ENCODE measurements at regions not wholly inside any gene's neighbourhood (a gene's known extent, or its start where the extent isn't known, plus 50 kb on each side); places are given as distances from the start of the nearest gene placed in this dataset.

GRCh38 chr3:5613599-5613998, 426.1 kb downstream of the EDEM1 start:
- Histone ChIP-seq H2AFZ (ENCODE audit: low read depth, low read length, severe bottlenecking) (no peak overlapping the region), H3K9ac (ENCODE audit: low read length) (no peak overlapping the region)
- TF ChIP-seq EZH2phosphoT487 (conservative IDR thresholded peaks at IDR 0.05; ENCODE audit: low read length), result no peak
- no peak for TF ChIP-seq CTCF (IDR thresholded peaks at IDR 0.05; ENCODE audit: insufficient read depth, low read length, poor library complexity, severe bottlenecking)

GRCh38 chr3:5616873-5617272, 429.4 kb downstream of the EDEM1 start:
- Histone ChIP-seq H3K9me3 (ENCODE audit: insufficient read depth, low read length) (no peaks in the 10 kb centered on the region), H3K4me3 (ENCODE audit: insufficient read depth, low read length, poor library complexity, severe bottlenecking) (no peak overlapping the region), H3K27ac (ENCODE audit: low read depth, low read length) (no peak overlapping the region), H3K4me2 (ENCODE audit: low read depth, low read length, poor library complexity, severe bottlenecking) (no peak overlapping the region), H3K79me2 (ENCODE audit: insufficient read depth, low read length) (no peaks in the 10 kb centered on the region), H3K9ac (ENCODE audit: low read length) (no peak overlapping the region), H3F3A (ENCODE audit: insufficient read depth) (no peaks in the 10 kb centered on the region), H3K9me2 (replicated peaks; ENCODE audit: insufficient read depth, low read length) (no peaks in the 10 kb centered on the region), H2AFZ (ENCODE audit: low read depth, low read length, severe bottlenecking) (no peak overlapping the region), H3K27me3 (ENCODE audit: low read length) (no peaks in the 10 kb centered on the region), H3K36me3 (ENCODE audit: low read length) (no peaks in the 10 kb centered on the region), H4K20me1 (ENCODE audit: low read depth, low read length) (no peaks in the 10 kb centered on the region)
- TF ChIP-seq CTCF (IDR thresholded peaks at IDR 0.05; ENCODE audit: insufficient read depth, low read length, poor library complexity, severe bottlenecking), result no peak
- no peak for TF ChIP-seq EZH2phosphoT487 (conservative IDR thresholded peaks at IDR 0.05; ENCODE audit: low read length)

More at GRCh38 chr3:5613599-5613998, 426.1 kb downstream of the EDEM1 start:
- no peaks in the 10 kb centered on the region for H4K20me1 ChIP-seq (ENCODE audit: low read depth, low read length)
- H3K4me2 ChIP-seq (ENCODE audit: low read depth, low read length, poor library complexity, severe bottlenecking), result no peak overlapping the region
- H3K9me2 ChIP-seq (replicated peaks; ENCODE audit: insufficient read depth, low read length), result no peaks in the 10 kb centered on the region; the same call in 1 of the 2 replicates
- no peaks in the 10 kb centered on the region for H3K36me3 ChIP-seq (ENCODE audit: low read length)
- no peak overlapping the region for H3K27ac ChIP-seq (ENCODE audit: low read depth, low read length)
- no peaks in the 10 kb centered on the region for H3F3A ChIP-seq (ENCODE audit: insufficient read depth)
- H3K4me3 ChIP-seq (ENCODE audit: insufficient read depth, low read length, poor library complexity, severe bottlenecking), result no peak overlapping the region
- no peaks in the 10 kb centered on the region for H3K79me2 ChIP-seq (ENCODE audit: insufficient read depth, low read length)
- no peaks in the 10 kb centered on the region for H3K9me3 ChIP-seq (ENCODE audit: insufficient read depth, low read length)
- no peaks in the 10 kb centered on the region for H3K27me3 ChIP-seq (ENCODE audit: low read length)

- Histone ChIP-seq H3K9ac (ENCODE audit: low read length) (no peak overlapping the region), H3K27ac (ENCODE audit: low read depth, low read length) (no peak overlapping the region), H3K36me3 (ENCODE audit: low read length) (no peaks in the 10 kb centered on the region), H3K9me3 (ENCODE audit: insufficient read depth, low read length) (no peaks in the 10 kb centered on the region), H3K79me2 (ENCODE audit: insufficient read depth, low read length) (no peaks in the 10 kb centered on the region), H3K9me2 (replicated peaks; ENCODE audit: insufficient read depth, low read length) (no peaks in the 10 kb centered on the region), H3F3A (ENCODE audit: insufficient read depth) (no peaks in the 10 kb centered on the region), H3K4me3 (ENCODE audit: insufficient read depth, low read length, poor library complexity, severe bottlenecking) (no peak overlapping the region), H3K27me3 (ENCODE audit: low read length) (no peaks in the 10 kb centered on the region), H3K4me2 (ENCODE audit: low read depth, low read length, poor library complexity, severe bottlenecking) (no peak overlapping the region), H2AFZ (ENCODE audit: low read depth, low read length, severe bottlenecking) (no peak overlapping the region), H4K20me1 (ENCODE audit: low read depth, low read length) (no peaks in the 10 kb centered on the region)
- TF ChIP-seq CTCF (IDR thresholded peaks at IDR 0.05; ENCODE audit: insufficient read depth, low read length, poor library complexity, severe bottlenecking) (no peak), EZH2phosphoT487 (conservative IDR thresholded peaks at IDR 0.05; ENCODE audit: low read length) (no peak)
Observed at GRCh38 chr3:5618170-5618569, 430.7 kb downstream of the EDEM1 start.
